ENCODE measurements at regions not wholly inside any gene's neighbourhood (a gene's known extent, or its start where the extent isn't known, plus 50 kb on each side); places are given as distances from the start of the nearest gene placed in this dataset.
A peak's percentile ranks its signal among the peaks of the same experiment; 100 is the strongest.

- CTCF ChIA-PET: interaction anchor here (0.7 to 4.0 kb wide), 5 partner anchors 9 to 164 kb away, joined by 3 to 28 read pairs (median 3); partner anchors contain the start of gene VEGFC
- H3K9me1 ChIP-seq (replicated peaks; ENCODE audit: control insufficient read depth, extremely low read depth, insufficient read depth, low read length): no peaks in the 10 kb centered on the region
- POLR2A ChIA-PET: no interaction called here
- H3K36me3 ChIP-seq (ENCODE audit: control insufficient read depth in 2 of 2, extremely low read depth in 1 of 2, insufficient read depth in 2 of 2, low read length in 2 of 2): no peaks in the 10 kb centered on the region
- H2AFZ ChIP-seq (ENCODE audit: low read depth, low read length): peak overlapping the region; percentile 76
- H3K4me3 ChIP-seq (replicated peaks in 1 of 3; ENCODE audit: insufficient read depth in 1 of 3, low read depth in 1 of 3, low read length in 3 of 3): peak overlapping the region in 2 of 3 experiments; percentile 28 to 33
- FAIRE-seq: peak; percentile 62
- no peaks in the 10 kb centered on the region for H3K9me3 ChIP-seq (replicated peaks; ENCODE audit: control insufficient read depth, insufficient read depth, low read length)
- dilution Hi-C loops (cut with MboI; ENCODE audit: extremely low pct_ligation_motif_present, low sequenced_read_pairs): no loop called here
- H3K4me2 ChIP-seq (ENCODE audit: insufficient read depth, low read length): peak overlapping the region; percentile 85
- no peak for DNase-seq (ENCODE audit: low read depth, low spot score)
- TSS peak; percentile 84 for BruUV-seq (replicated peaks)
- H3K27ac ChIP-seq (ENCODE audit: insufficient read depth, low read depth, low read length): peak overlapping the region; percentile 86
- H3K4me1 ChIP-seq (ENCODE audit: control insufficient read depth, extremely low read depth, insufficient read depth, low read length): peaks cover 35% of the 10 kb centered on the region
- H3K79me2 ChIP-seq (ENCODE audit: control insufficient read depth, insufficient read depth, low read length): no peaks in the 10 kb centered on the region
- peak overlapping the region; percentile 69 for H3K9ac ChIP-seq (replicated peaks; ENCODE audit: extremely low read depth, insufficient read depth, low read length)
- no peaks in the 10 kb centered on the region for H4K20me1 ChIP-seq (replicated peaks; ENCODE audit: control insufficient read depth, extremely low read depth, insufficient read depth, low read length)
- intact Hi-C loops (cut with micrococcal nuclease): loop anchor here (1.0 to 2.0 kb wide), 8 partner anchors 20 to 164 kb away; no protein-coding TSS in a partner anchor
- H3K27me3 ChIP-seq (ENCODE audit: control insufficient read depth in 2 of 2, insufficient read depth in 2 of 2, low read length in 2 of 2): no peaks in the 10 kb centered on the region
- TF ChIP-seq POLR2A (IDR thresholded peaks at IDR 0.05; ENCODE audit: low read depth, low read length) (no peak), GATA2 (IDR thresholded peaks at IDR 0.05; ENCODE audit: insufficient read depth, insufficient read length, low read depth, low read length) (no peak)
Observed at GRCh38 chr4:176883108-176883550, 90.4 kb upstream of the VEGFC start.

DNA sequence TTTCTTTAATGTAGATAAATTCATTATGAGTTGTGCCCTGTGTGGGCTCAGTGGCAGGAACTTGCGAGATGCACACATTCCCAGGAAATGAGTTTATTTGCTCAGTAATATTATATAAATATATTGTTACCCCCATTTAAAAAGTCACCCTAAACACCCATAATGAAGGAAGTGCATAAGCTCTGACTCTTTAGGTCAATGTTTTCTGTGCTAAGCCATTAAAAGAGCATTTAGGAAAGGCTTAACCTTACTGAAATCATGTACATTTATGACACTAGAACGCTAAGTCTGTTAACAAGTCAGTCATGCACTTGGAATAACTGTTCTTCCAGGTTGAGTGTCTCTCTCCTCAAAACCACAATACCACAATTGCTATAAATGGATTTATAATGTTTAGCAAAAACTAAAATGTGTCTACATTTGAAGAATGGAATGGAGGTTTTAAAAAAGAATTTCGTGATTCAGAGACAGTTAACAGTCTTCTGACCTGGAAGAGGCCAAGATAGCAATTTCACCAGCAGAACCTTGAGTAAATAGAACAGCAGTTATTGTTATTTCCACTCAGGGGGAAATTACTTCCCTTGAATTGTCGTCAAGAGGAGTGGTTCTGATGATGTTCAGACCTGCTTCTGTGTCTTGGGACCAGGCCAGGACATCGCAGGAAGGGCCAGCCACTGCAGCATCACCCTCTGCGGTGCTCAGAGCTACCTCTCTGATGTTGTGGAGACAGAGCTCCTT lies 91.1 kb upstream of the VEGFC start:
- CTCF ChIA-PET: interaction anchor here (0.7 to 4.0 kb wide), 6 partner anchors 8 to 163 kb away, joined by 3 to 28 read pairs (median 4); partner anchors contain the start of gene VEGFC
- Histone ChIP-seq H3K4me3 (replicated peaks in 1 of 3; ENCODE audit: insufficient read depth in 1 of 3, low read depth in 1 of 3, low read length in 3 of 3) (peak overlapping the region in 1 of 3 experiments; percentile 33), H3K27me3 (ENCODE audit: control insufficient read depth in 2 of 2, insufficient read depth in 2 of 2, low read length in 2 of 2) (no peaks in the 10 kb centered on the region), H2AFZ (ENCODE audit: low read depth, low read length) (peak overlapping the region; percentile 78), H3K9me1 (replicated peaks; ENCODE audit: control insufficient read depth, extremely low read depth, insufficient read depth, low read length) (no peaks in the 10 kb centered on the region), H3K27ac (ENCODE audit: insufficient read depth, low read depth, low read length) (peak overlapping the region; percentile 86), H3K9ac (replicated peaks; ENCODE audit: extremely low read depth, insufficient read depth, low read length) (peak overlapping the region; percentile 69), H3K79me2 (ENCODE audit: control insufficient read depth, insufficient read depth, low read length) (no peaks in the 10 kb centered on the region), H3K36me3 (ENCODE audit: control insufficient read depth in 2 of 2, extremely low read depth in 1 of 2, insufficient read depth in 2 of 2, low read length in 2 of 2) (no peaks in the 10 kb centered on the region), H3K9me3 (replicated peaks; ENCODE audit: control insufficient read depth, insufficient read depth, low read length) (no peaks in the 10 kb centered on the region), H4K20me1 (replicated peaks; ENCODE audit: control insufficient read depth, extremely low read depth, insufficient read depth, low read length) (no peaks in the 10 kb centered on the region), H3K4me1 (ENCODE audit: control insufficient read depth, extremely low read depth, insufficient read depth, low read length) (peaks cover 35% of the 10 kb centered on the region), H3K4me2 (ENCODE audit: insufficient read depth, low read length) (peak overlapping the region; percentile 85)
- intact Hi-C loops (cut with micrococcal nuclease): loop anchor here (1.0 to 2.0 kb wide), 8 partner anchors 19 to 163 kb away; no protein-coding TSS in a partner anchor
- TF ChIP-seq FOS (IDR thresholded peaks at IDR 0.05; ENCODE audit: borderline replicate concordance, insufficient read depth, low read length) (peak; percentile 66), GATA2 (IDR thresholded peaks at IDR 0.05; ENCODE audit: insufficient read depth, insufficient read length, low read depth, low read length) (peak; percentile 67), MYC (IDR thresholded peaks at IDR 0.05; ENCODE audit: low read depth, low read length) (no peak), JUN (IDR thresholded peaks at IDR 0.05; ENCODE audit: borderline replicate concordance, insufficient read depth, insufficient read length, low read depth) (peak; percentile 14), POLR2A (IDR thresholded peaks at IDR 0.05; ENCODE audit: low read depth, low read length) (no peak), EZH2 (IDR thresholded peaks at IDR 0.05; ENCODE audit: borderline replicate concordance, low read depth, low read length, severe bottlenecking) (no peak), POLR2AphosphoS5 (IDR thresholded peaks at IDR 0.05; ENCODE audit: insufficient read depth, low read depth, low read length) (peak; percentile 33)
- TF ChIP-seq, protein P1, sequence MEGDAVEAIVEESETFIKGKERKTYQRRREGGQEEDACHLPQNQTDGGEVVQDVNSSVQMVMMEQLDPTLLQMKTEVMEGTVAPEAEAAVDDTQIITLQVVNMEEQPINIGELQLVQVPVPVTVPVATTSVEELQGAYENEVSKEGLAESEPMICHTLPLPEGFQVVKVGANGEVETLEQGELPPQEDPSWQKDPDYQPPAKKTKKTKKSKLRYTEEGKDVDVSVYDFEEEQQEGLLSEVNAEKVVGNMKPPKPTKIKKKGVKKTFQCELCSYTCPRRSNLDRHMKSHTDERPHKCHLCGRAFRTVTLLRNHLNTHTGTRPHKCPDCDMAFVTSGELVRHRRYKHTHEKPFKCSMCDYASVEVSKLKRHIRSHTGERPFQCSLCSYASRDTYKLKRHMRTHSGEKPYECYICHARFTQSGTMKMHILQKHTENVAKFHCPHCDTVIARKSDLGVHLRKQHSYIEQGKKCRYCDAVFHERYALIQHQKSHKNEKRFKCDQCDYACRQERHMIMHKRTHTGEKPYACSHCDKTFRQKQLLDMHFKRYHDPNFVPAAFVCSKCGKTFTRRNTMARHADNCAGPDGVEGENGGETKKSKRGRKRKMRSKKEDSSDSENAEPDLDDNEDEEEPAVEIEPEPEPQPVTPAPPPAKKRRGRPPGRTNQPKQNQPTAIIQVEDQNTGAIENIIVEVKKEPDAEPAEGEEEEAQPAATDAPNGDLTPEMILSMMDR (IDR thresholded peaks at IDR 0.05; ENCODE audit: extremely low read depth in 1 of 2, insufficient read depth in 1 of 2, low read depth in 1 of 2, low read length in 2 of 2): no peak
- TF ChIP-seq, protein P2, sequence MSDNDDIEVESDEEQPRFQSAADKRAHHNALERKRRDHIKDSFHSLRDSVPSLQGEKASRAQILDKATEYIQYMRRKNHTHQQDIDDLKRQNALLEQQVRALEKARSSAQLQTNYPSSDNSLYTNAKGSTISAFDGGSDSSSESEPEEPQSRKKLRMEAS (IDR thresholded peaks at IDR 0.05; ENCODE audit: insufficient read depth, insufficient read length): no peak
- POLR2A ChIA-PET: no interaction called here
- FAIRE-seq (peak; percentile 15), DNase-seq (ENCODE audit: low read depth, low spot score) (peak; percentile 76)
- no TSS peak for BruUV-seq (replicated peaks)
- dilution Hi-C loops (cut with MboI; ENCODE audit: extremely low pct_ligation_motif_present, low sequenced_read_pairs): no loop called here
